Liver (tissue), 3 donors: ENCODE measurements at regions not wholly inside any gene's neighbourhood (a gene's known extent, or its start where the extent isn't known, plus 50 kb on each side); places are given as distances from the start of the nearest gene placed in this dataset.

ENCODE experiments used
- CTCF ChIP-seq: fragments of 150-350 bp; IDR thresholded peaks from 2 replicates; pipeline ENCODE4 v1.5.1; 2017; ENCODE audit warnings: improper control_type of control experiment, low read depth, low read length; ENCODE audit not compliant: missing input control
- RXRA ChIP-seq, 2 donors: IDR thresholded peaks; 2 replicates each; pipeline ENCODE4 v1.6.1; 2017 to 2018; ENCODE audit warnings: antibody characterized with exemption in 2 of 2, mild to moderate bottlenecking in 1 of 2
- TAF1 ChIP-seq: conservative IDR thresholded peaks from 2 replicates; pipeline ENCODE4 v1.6.1; 2016; ENCODE audit warnings: antibody characterized with exemption, mild to moderate bottlenecking
- YY1 ChIP-seq: IDR thresholded peaks from 2 replicates; pipeline ENCODE4 v1.6.1; 2016; ENCODE audit warnings: antibody characterized with exemption, mild to moderate bottlenecking
- donor health status: healthy.
- donor health status: healthy.

GRCh38 chr13:105491345-105491744 is 1044.1 kb downstream of the EFNB2 start:
- no peak for TF ChIP-seq CTCF
- TF ChIP-seq RXRA (IDR thresholded peaks at IDR 0.05) = no peak
- no peak for TF ChIP-seq YY1
- TF ChIP-seq TAF1 = no peak
